Fibroblast of lung (primary cell): ENCODE measurements at regions not wholly inside any gene's neighbourhood (a gene's known extent, or its start where the extent isn't known, plus 50 kb on each side); places are given as distances from the start of the nearest gene placed in this dataset.

ENCODE experiments used
- CTCF ChIP-seq, 2 donors: IDR thresholded peaks in 1 of 2; conservative IDR thresholded peaks in 1 of 2; 1 replicate in 1 of 2; 2 replicates in 1 of 2; pipeline ENCODE4 v1.5.1; 2011 to 2012; ENCODE audit warnings: low read length in 2 of 2, control low read depth in 1 of 2, inconsistent platforms in 1 of 2, low read depth in 1 of 2, mild to moderate bottlenecking in 1 of 2
- EZH2 ChIP-seq: IDR thresholded peaks from 2 replicates; pipeline ENCODE4 v1.5.1; 2012; ENCODE audit warnings: low read length, control low read depth, mild to moderate bottlenecking; ENCODE audit errors: missing control alignments

- no peak for TF ChIP-seq EZH2
- no peak for TF ChIP-seq CTCF (conservative IDR thresholded peaks at IDR 0.05 in 1 of 2, IDR thresholded peaks at IDR 0.05 in 1 of 2; ENCODE audit: low read depth in 1 of 2, low read length in 2 of 2)
Measured at GRCh38 chr6:167558246-167559177, 233.6 kb downstream of the TTLL2 start.
